ENCODE measurements at regions not wholly inside any gene's neighbourhood (a gene's known extent, or its start where the extent isn't known, plus 50 kb on each side); places are given as distances from the start of the nearest gene placed in this dataset.

DNA sequence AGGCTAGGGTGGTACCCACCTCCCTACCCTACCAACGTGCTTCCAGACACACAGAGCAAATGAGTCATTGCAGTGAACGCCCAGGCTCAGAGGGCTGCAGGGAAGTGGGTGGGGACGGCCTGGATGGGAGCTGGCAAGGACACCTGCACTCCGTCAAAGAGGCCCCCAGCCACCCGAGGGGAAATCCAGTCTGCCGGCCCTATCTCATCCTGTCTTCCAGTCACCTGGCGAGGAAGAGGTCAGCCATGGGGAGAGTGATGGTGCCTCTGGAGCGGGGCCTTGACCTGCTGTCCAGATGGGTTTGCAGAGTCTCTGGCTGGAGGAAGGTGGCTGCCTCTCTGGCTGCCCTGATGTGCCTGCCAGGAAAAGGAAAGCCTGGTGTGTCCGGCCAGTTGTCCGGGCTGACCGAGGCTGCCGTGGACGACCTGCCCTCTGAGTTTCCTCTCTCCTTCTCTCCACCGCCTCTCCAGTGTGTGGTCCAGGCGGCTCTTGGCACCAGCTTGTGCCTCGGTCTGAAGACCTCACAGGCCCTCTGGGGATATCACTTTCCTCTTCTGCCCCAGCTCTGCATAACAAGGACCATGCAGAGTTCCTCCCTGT is 209.7 kb upstream of the COPS8 start:
- DNase-seq (ENCODE audit: low spot score), result no peak

DNA sequence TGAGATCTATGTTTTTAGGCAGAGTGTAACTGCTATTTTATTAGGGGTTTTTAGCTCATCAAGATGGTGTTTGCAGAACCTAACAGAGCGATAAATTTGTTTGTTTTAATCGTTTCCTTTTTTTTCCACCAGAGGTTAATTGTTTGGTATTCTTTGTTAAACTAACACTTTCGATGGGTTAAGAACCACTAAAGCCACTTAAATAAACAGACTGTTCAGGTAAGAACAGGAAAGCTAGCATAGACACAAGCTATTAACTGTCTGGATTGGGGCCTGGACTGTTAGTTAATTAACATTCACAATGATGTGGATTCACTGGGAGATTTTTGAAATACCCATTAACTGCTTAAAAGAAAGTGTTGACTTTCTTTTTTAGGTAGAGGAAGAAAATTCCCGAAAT is 209.0 kb upstream of the COPS8 start:
- DNase-seq (ENCODE audit: low spot score), result no peak

DNA sequence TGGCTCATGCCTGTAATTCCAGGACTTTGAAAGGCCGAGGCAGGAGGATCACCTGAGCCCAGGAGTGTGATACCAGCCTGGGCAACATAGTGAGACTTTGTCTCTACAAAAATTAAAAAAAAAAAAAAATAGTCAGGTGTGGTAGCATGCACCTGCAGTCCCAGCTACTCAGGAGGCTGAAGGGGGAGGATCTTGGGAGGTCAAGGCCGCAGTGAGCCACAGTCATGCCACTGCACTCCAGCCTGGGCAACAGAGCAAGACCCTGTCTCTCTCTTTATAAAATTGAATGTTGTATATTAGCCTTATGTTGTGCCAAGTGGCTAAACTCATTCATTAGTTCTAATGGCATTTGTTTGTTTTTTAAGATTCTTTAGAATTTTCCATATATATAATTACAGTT is 207.7 kb upstream of the COPS8 start:
- no peak for DNase-seq (ENCODE audit: low spot score)

DNA sequence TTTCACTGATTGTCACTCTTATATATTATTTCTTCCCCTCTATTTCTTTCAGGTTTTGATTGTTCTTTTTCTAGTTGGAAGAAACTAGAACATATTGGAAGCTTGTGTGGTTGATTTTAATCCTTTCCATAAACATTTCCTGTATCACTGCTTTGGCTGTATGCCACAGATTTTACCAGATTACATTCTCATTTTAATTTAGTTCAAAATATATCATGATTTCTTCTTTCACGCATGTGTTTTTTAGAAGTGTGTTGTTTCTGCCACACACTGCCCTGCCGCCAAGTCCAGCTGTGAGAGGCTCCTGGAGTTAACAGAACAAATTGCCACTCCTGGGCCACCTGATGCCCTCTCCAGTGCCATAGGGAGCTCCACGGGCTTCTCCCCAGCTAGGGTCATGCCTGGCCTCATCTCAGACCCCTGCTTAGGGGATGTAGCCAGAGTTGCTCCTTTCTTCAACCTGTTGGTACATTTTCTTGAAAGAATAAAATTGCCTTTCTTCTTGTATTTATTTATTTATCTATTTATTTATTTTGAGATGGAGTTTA is 206.2 kb upstream of the COPS8 start:
- DNase-seq (ENCODE audit: low spot score), result no peak

DNA sequence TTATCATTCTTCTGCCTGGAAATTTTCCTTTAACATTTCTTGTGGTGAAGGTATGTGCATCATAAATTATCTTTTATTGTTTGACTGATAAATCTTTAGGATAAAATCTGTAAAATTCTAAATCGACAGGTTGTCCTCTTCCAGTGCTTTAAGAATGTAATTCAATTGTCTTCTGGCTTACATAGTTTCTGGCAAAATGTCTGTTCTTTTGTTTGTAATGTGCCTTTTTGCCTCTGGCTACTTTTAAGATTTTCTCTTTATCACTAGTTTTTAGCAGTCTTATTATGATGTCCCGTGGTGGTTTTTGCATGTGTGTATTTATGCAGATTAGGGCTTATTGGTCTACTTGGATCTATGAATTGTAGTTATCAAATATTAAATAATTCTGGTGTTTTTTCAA is 203.6 kb upstream of the COPS8 start:
- DNase-seq (ENCODE audit: low spot score), result no peak

DNA sequence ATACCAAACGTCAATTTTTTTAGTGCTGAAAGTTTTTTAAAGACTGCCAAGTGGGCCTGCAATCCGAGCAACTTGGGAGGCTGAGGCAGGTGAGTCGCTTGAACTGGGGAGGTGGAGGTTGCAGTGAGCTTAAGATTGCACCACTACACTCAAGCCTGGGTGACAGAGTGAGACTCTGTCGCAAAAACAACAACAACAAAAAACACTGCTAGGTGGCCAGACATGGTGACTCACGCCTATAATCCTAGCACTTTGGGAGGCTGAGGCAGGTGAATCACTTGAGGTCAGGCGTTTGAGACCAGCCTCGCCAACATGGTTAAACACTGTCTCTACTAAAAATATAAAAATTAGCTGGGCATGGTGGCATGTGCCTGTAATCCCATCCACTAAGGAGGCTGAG is 202.8 kb upstream of the COPS8 start:
- no peak for DNase-seq (ENCODE audit: low spot score)

DNA sequence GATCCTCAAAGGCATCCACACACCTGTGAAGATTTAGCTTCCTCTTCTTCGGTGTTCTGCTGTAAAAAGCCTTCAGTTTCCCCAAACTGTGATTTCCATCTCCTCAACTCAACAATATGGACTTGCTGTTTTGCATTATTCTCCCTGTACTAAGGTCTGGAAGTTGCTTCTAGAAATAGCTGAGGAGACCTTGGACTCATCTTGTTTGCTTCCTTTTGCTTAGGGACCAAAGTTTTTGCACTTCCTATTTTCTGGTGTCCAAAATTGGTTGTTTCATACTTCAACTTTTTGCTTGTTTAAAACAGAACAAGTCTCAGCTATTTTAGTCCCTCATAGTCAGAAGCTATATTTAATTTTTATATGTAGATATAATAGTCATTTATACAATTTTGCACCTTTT is 201.9 kb upstream of the COPS8 start:
- no peak for DNase-seq (ENCODE audit: low spot score)

DNA sequence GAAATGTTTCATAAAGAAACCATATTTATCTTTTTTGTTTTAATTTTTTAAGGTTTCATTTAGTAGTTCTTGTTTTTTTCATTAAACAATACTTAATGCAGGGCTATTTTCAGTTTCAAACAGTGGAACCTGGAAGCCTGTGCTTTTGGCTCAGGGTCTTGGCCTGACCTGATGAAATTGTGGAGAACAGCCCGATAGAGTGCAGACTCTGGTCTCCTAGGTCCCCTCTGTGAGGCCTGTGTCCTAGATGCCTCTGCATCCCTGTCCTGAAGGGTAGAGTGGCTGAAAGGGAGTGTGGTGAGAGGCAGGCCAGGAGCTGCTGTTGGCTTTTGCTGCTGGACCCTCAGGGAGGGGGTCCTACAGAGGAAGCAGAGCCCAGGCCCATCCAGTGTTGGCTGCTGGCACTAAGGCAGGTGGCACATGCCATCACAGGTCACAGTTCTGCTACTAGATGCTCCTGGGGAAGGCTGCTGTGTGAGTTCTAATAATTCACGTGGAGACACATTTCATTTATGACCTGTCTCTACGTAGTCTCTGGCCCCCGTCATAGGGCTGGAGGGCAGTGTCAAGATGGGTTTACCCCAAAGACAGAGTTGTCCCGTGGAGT is 201.0 kb upstream of the COPS8 start:
- no peak for DNase-seq (ENCODE audit: low spot score)

DNA sequence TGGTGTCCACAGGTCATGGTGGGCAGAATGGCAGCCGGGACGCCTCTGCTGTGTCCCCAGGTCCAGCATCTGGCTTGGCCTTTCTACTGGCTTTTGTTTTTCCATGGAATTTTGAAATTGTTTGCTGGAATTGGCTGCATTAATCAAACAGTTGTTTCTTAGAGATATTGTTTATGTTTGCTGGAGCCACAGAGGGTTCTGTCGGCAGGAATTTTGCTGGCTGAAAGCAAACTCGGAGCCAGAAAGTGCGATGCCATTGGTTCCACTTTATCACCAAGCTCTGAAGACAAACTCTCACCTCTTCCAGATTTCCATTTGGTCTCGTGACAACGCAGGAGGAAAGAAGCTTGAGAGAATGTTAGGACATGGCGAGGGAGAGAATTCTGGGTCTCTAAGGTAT is 199.2 kb upstream of the COPS8 start:
- no peak for DNase-seq (ENCODE audit: low spot score)

DNA sequence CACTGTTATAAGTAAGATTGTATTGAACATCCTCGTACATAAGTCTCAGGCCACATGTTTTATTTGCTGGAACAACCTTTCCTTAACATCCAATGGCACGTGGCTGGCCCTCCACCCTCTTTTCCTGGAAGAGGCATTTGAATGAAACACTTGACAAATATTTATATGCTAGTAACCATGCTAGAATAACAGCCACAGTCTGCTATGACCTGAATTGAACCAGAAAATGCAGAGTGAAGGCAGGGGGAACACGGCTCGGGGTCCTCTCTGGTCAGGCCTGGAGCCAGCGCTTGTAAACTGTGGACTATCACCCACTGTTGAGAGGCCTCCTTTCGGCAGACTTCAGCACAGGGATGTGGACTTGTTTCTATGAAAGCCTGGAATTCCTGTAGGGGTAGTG is 198.2 kb upstream of the COPS8 start:
- DNase-seq (ENCODE audit: low spot score), result no peak

DNA sequence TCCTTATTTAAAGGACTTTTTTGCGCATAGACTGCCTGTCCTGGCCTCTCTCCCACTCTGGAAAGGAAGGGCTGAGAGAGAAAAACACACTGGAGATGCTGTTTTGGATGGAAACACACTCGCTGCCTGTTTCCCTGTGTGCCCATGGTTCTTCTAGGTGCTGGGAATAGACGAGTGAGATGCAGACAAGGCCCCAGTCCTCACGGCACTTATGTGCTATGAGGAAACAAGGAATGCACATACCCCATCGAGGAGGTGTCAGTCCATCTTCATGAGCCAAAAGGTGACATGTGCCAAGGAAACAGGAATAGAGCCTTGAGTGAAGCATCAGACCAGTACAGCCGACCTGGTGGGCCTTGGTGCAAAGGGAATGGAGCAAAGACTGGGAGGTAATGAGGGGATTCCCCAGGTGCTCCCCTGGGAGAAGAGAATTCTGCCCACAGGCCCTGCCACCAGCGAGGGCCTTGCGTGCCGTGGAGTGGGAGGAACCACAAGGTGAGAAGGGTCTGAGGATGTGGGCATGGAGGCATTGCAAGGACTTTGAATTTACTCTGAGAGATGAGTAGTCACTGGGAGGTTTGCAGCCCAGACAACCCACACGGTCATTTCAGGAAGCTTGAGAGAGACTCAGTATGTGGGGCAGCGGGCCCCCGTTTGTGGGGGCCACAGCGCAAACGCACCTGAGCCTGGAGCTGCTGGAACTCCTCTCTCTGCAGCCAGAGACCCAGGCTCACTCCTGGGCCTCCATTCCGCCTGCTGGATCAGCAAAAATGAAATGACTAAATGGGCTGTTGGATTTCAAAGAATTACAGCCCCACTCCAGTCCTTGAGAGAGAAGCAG is 197.5 kb upstream of the COPS8 start:
- DNase-seq (ENCODE audit: low spot score), result no peak

DNA sequence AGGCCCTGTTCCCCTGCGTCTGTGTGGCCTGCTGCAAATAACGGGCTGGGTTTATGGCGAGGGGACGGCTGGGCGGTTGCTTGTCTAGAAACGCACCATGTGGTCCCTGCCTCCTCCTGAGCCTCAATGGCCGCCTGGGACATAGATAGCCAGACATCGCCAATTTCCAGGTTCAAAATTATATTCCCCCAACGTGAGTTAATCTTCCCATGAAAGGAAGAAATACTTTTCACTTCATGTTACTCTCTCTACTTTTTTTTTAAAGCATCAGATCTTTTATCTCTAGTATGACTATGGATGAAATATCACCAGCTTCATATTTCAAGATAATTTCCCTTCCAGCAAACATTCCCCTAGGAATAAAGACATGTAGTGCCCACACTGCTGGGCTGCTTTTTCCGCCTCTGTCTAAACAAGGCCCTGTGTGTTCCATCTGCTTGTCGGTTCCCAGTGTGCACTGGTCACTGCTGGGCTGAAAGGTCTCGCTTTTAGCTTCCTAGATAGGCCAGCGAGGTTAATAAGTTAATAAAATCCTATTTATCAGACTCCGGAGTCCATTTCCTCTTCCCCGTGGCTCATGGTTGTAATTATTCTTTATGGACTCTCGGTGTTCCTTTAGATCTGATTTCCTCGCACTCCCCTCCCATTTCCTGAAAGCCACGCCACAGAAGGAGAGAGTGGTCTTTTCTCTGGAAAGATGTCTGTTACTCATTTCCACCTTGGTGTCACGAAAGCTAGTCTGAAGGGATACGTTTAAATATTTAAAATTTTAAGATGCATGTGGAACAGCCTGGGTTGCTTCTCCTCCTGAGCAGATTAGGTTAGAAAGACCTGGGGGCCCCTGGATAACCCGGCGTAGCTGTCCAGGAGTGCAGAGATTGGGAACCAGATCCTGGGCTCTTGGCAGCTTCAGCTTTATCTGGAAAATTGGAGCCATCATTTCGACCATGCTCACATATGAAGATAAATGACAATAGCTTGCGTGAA is 196.6 kb upstream of the COPS8 start:
- no peak for DNase-seq (ENCODE audit: low spot score)

DNA sequence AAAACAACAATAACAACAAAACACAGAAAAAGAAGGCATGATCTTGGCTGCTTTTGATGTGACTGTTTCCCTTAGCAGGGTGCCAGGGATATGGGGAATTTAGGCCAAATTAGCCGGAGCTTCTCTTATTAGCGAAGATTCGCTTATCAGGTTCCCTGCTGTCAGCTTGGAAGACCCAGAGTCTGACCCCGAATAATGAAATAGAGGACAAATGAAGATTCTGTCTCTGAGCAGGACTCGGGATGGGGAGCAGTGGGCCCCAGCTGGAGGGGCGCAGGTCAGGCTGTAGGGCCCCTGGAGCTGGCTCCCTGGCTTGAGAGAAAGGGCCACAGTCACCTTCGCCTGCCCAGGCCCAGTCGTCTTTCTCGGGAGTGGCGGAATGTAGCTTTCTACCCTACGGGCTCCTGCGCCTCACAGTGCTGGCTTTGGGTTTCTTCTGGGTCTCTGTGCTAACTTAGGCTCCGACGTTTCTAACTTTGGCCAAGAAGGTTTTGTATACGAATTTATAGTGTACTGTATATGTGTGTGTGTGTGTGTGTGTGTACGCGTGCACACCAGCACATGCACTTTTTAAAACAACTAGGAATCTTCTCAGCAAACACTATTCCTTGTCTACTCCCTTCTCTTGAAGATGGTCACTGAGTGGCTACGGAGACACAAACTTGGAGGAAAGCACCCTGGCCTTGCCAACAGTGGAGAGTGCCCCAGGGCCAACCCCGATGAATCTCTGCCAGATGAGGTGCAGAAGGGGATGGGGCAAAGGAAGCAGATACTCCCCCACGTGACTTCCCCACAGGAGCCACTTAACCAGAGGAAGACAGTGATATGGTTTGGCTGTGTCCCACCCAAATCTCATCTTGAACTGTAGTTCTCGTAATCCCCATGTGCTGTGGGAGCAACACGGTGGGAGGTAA is 195.6 kb upstream of the COPS8 start:
- DNase-seq (ENCODE audit: low spot score), result no peak

DNA sequence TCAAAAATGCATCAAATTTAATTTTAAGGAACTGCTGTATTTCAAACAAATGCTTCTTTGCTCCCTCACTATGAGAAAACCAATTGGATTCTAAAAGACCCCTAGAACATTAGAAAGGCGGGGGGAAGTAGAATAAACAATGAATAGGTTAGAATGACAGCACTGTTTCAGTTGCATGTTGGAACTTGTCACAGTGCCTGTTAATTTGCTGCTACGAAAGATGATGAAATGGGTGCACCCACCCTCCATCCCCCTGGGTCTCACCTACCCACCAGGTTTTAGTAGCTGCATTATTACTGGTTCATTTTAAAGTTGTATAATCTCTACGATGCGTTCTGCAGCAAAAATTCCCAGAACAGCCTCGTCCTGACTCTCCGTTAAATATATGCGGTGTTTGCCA is 193.0 kb upstream of the COPS8 start:
- no peak for DNase-seq (ENCODE audit: low spot score)

DNA sequence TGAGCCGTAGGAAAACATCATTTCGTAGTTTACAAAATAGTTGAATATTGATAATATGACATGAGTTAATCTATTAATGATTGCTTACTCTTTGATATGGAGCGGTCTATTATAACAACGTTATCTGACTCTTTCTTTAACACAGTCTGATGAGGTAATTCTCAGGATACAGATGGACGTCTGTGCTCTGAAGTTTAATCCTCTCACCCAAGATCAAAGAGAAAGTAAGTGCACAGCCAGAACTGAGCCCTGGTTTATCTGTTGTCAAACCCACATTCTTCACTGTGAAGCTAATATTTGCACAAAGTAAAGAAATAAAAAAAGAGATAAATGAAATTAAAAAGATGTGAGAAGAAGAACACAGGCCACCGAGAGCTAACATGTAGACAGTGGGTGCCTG is 190.9 kb upstream of the COPS8 start:
- DNase-seq (ENCODE audit: low spot score), result no peak

DNA sequence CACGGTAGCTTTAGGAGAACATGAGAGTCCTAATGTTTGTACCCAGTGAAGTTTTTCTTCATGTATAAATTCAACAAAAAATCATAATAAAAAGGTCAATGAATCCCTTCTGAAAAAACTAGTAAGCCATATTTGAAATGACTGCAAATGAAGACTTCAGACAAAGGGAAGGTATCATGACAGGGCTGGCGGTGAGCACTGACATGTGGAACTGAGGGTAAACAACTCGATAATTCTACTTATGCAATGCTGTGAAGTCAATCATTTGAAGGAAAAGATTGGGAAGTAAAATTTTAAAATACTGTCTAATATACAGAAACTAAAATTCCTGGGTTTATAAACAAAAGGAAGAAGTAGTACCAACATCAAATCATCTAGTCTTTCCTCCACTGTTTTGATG is 190.2 kb upstream of the COPS8 start:
- DNase-seq (ENCODE audit: low spot score), result no peak

DNA sequence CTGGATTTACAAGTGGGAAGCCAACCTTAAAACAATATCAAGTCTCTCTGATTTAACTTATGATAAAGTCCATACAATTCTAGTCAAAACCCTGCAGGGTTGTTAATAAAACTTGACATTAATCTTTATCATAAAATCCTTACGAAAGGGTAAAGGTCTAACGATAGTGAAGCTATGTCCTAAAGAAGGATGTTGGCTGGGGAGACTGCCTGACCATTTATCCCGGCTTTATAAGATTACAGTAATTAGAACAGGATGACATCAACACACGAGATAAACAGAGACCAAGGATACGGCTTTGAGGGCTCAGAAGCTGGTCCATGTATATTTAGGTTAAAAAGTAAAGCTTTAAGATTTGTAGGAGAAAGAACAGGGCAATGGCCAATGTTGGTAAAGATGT is 189.0 kb upstream of the COPS8 start:
- DNase-seq (ENCODE audit: low spot score), result no peak

DNA sequence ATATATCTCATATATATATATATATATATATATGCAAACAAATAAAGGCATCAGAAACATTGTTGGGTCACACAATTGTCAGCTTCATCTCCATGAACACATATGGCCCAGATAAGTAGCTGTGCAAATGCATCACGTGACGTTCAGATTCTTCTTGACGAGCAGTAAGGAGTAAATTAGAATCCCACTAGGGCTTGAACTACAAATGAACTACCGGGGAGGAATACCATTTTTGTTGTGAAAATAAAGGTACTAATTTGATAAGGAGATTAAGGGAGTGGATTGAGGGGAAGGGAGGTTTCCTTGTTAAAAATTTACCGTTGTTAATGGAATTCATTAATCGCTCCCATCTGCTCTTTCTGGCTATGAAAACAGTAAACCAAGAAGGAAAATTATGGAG is 186.5 kb upstream of the COPS8 start:
- no peak for DNase-seq (ENCODE audit: low spot score)

DNA sequence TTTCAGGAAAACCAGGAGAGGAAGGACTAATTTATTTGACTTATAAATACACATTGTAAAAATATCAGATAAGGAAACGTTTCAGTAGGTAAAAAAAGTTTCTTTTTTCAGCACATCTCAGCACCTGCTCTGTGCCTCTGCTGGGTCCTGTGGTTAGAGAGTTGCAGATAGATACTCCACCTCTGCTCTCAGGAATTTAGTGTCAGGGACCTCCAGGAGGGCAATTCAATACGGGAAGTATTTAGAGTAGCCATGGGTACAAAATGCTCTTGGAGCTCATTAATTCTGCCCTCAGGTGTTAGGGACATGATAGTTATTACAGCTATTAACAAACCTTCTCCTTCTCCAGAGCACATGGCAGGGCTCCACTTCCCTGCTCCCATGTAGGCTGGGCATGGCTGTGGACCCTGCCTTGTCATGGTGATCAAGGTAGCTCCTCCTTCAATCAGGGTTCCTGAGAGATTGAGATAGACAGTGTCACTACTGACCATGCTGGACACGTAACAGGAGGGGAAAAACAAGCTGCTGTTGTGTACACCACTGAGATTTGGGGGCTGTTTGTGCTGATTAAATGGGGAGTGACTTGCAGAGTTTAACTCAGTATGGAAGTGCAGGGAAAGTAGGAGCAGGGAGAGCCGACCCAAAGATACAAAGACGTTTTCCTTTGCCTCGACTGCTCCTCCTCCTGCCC is 185.6 kb upstream of the COPS8 start:
- DNase-seq (ENCODE audit: low spot score), result no peak

DNA sequence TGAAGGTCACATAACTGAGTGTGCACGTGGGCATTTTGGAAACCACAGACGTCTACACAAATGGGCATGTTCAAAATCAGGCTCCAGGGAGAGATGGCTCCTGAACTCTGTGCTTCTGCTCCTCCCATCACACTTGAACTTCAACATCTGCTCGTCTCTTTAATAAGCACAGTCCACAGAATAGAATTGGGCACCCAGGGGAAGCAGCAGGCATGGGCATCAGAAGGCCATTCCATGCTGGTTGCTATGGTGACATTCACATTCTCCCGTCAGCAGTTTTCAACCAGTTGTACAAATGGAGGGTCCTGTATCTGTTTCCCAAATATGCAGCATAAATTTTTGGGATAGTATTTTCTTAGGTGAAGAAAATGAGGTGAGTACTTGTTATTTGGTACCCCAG is 183.7 kb upstream of the COPS8 start:
- no peak for DNase-seq (ENCODE audit: low spot score)
